GM12878 (cell line): ENCODE measurements at regions not wholly inside any gene's neighbourhood (a gene's known extent, or its start where the extent isn't known, plus 50 kb on each side); places are given as distances from the start of the nearest gene placed in this dataset.

Source experiments
- ATAC-seq: fragments of 200-7000 bp; cut with Tn5 transposase; 3 replicates; pipeline ENCODE4 v1.9.1; 2020; ENCODE audit warnings: mild to moderate bottlenecking, moderate library complexity
- BruUV-seq: library from RNA; stranded (reverse); fragments of 400-500 nt; replicated peaks from 2 replicates; lab custom pipeline; 2021; lab: Mats Ljungman, UMichigan
- CTCF ChIA-PET: fragments of 300-600 bp; sonication (Branson Sonifier 250); formaldehyde crosslinking; extraction: SDS; loops from one replicate; lab custom pipeline; 2021; ENCODE audit warnings: inconsistent platforms; lab: Yijun Ruan, JAX
- POLR2A ChIA-PET: fragments of 350-600 bp; formaldehyde crosslinking; extraction: SDS; loops from one replicate; lab custom pipeline; 2021; ENCODE audit warnings: inconsistent platforms; lab: Charles Lee
- RAD21 ChIA-PET: fragments of 300-600 bp; sonication (Branson Sonifier 250); formaldehyde crosslinking; loops from one replicate; lab custom pipeline; 2023; ENCODE audit warnings: antibody characterized with exemption; ENCODE audit not compliant: unreplicated experiment; lab: Charles Lee
- SMC1A ChIA-PET: fragments of 300-600 bp; sonication (Branson Sonifier 250); formaldehyde crosslinking; loops from one replicate; lab custom pipeline; 2023; ENCODE audit not compliant: unreplicated experiment, uncharacterized antibody; lab: Charles Lee
- DNase-seq: peaks from one replicate; pipeline ENCODE4 v3.0.0-alpha.2; 2011; ENCODE audit warnings: low read depth, low spot score
- FAIRE-seq: peaks from 3 replicates; lab custom pipeline; 2011; peaks lifted over from hg19 to GRCh38; lab: Jason Lieb, UNC
- H2AFZ ChIP-seq: 2 replicates; pipeline ENCODE4 v1.6.0; 2011; ENCODE audit warnings: low read depth, low read length, control low read depth; ENCODE audit not compliant: control insufficient read depth
- H3K27ac ChIP-seq: 2 replicates; pipeline ENCODE4 v1.5.1; 2011; ENCODE audit warnings: control low read depth; ENCODE audit not compliant: control insufficient read depth, insufficient read depth
- H3K27me3 ChIP-seq, 2 experiments: replicated peaks in 1 of 2; 2 replicates each; pipeline versions ENCODE4 v1.6.0 to v1.6.1; 2011; ENCODE audit warnings: low read length in 1 of 2; ENCODE audit not compliant: control insufficient read depth in 2 of 2, insufficient read depth in 2 of 2
- H3K36me3 ChIP-seq, 2 experiments: 2 replicates each; pipeline ENCODE4 v1.5.1; 2011; ENCODE audit warnings: low read length in 1 of 2; ENCODE audit not compliant: control insufficient read depth in 2 of 2, insufficient read depth in 2 of 2
- H3K4me1 ChIP-seq: 2 replicates; pipeline ENCODE4 v1.6.1; 2011; ENCODE audit warnings: mild to moderate bottlenecking, low read length, moderate library complexity, mixed read lengths; ENCODE audit not compliant: control insufficient read depth, insufficient read depth
- H3K4me2 ChIP-seq: 2 replicates; pipeline ENCODE4 v1.6.0; 2011; ENCODE audit warnings: control low read depth; ENCODE audit not compliant: control insufficient read depth, insufficient read depth
- H3K4me3 ChIP-seq: fragments of 200-600 bp; sonication (generic); 2 replicates; pipeline ENCODE4 v1.5.1; 2016
- H3K79me2 ChIP-seq: 2 replicates; pipeline ENCODE4 v1.6.0; 2011; ENCODE audit warnings: low read length; ENCODE audit not compliant: control insufficient read depth, insufficient read depth
- H3K9ac ChIP-seq: 2 replicates; pipeline ENCODE4 v1.8.0; 2011; ENCODE audit warnings: low read length, control low read depth, mixed read lengths; ENCODE audit not compliant: control insufficient read depth, insufficient read depth
- H3K9me3 ChIP-seq: replicated peaks from 3 replicates; pipeline ENCODE4 v1.5.1; 2011; ENCODE audit warnings: mild to moderate bottlenecking, low read length; ENCODE audit not compliant: control insufficient read depth, insufficient read depth
- H4K20me1 ChIP-seq: 2 replicates; pipeline ENCODE4 v1.6.0; 2011; ENCODE audit not compliant: control insufficient read depth, insufficient read depth
- ATF7 ChIP-seq: fragments of 450-650 bp; IDR thresholded peaks from 2 replicates; pipeline ENCODE4 v1.6.1; 2016; ENCODE audit warnings: low read depth, mild to moderate bottlenecking
- BHLHE40 ChIP-seq, 2 experiments: fragments of 450-650 bp in 1 of 2; IDR thresholded peaks; 2 replicates each; pipeline ENCODE4 v1.6.1; 2011 to 2017; ENCODE audit warnings: low read depth in 2 of 2, borderline replicate concordance in 1 of 2, improper control_type of control experiment in 1 of 2, low read length in 1 of 2, mild to moderate bottlenecking in 1 of 2
- CBFB ChIP-seq: IDR thresholded peaks from 2 replicates; pipeline ENCODE4 v1.6.1; 2016; ENCODE audit warnings: antibody characterized with exemption, low read depth
- CEBPB ChIP-seq, 2 experiments: fragments of 150-350 bp in 1 of 2; IDR thresholded peaks; 2 replicates each; pipeline ENCODE4 v1.6.1; 2012 to 2014; ENCODE audit warnings: low read depth in 2 of 2, low read length in 2 of 2, borderline replicate concordance in 1 of 2, inconsistent platforms in 1 of 2
- CREB1 ChIP-seq: IDR thresholded peaks from 2 replicates; pipeline ENCODE4 v1.6.1; 2012; ENCODE audit warnings: low read depth, mild to moderate bottlenecking, inconsistent platforms
- DPF2 ChIP-seq: fragments of 450-650 bp; IDR thresholded peaks from 2 replicates; pipeline ENCODE4 v1.6.1; 2017; ENCODE audit warnings: mild to moderate bottlenecking
- FOXM1 ChIP-seq: IDR thresholded peaks from 2 replicates; pipeline ENCODE4 v1.6.1; 2012; ENCODE audit warnings: low read depth, mild to moderate bottlenecking, inconsistent platforms, low read length, moderate library complexity
- JUNB ChIP-seq: IDR thresholded peaks from 2 replicates; pipeline ENCODE4 v1.6.1; 2016; ENCODE audit warnings: antibody characterized with exemption, mild to moderate bottlenecking
- NFYB ChIP-seq: IDR thresholded peaks from 2 replicates; pipeline ENCODE4 v1.6.1; 2011; ENCODE audit warnings: low read depth, mild to moderate bottlenecking, low read length, improper control_type of control experiment, moderate library complexity; ENCODE audit not compliant: insufficient read depth
- POLR2A ChIP-seq: IDR thresholded peaks from 2 replicates; pipeline ENCODE4 v1.6.1; 2011; ENCODE audit warnings: low read depth, mild to moderate bottlenecking, low read length
- POU2F2 ChIP-seq: IDR thresholded peaks from 3 replicates; pipeline ENCODE4 v1.6.1; 2011; ENCODE audit warnings: low read depth, mild to moderate bottlenecking, low read length, borderline replicate concordance
- RELB ChIP-seq: fragments of 450-650 bp; IDR thresholded peaks from 2 replicates; pipeline ENCODE4 v1.6.1; 2017; ENCODE audit warnings: low read depth, mild to moderate bottlenecking, moderate library complexity
- RUNX3 ChIP-seq: IDR thresholded peaks from 2 replicates; pipeline ENCODE4 v1.6.1; 2012; ENCODE audit warnings: low read length, inconsistent platforms
- TARDBP ChIP-seq: IDR thresholded peaks from 2 replicates; pipeline ENCODE4 v1.6.1; 2016; ENCODE audit warnings: borderline replicate concordance
- WRNIP1 ChIP-seq: IDR thresholded peaks from 2 replicates; pipeline ENCODE4 v1.6.1; 2011; ENCODE audit warnings: low read depth, low read length, improper control_type of control experiment, borderline replicate concordance
- YY1 ChIP-seq: IDR thresholded peaks from 2 replicates; pipeline ENCODE4 v1.6.1; 2011; ENCODE audit warnings: low read depth, mild to moderate bottlenecking, low read length
- WGBS: methylation state at CpG from one replicate; pipeline ENCODE4 v1.1.6; 2016; ENCODE audit warnings: low lambda C conversion rate; ENCODE audit not compliant: insufficient replicate concordance, insufficient coverage; ENCODE audit errors: missing lambda C conversion rate; 5-methylcytosine and 5-hydroxymethylcytosine counted together
- in situ Hi-C: fragments of 300-500 bp; cut with MboI; formaldehyde crosslinking; loops from 9 replicates; pipeline ENCODE4 v1.14.3; 2018; ENCODE audit warnings: mixed read lengths
- intact Hi-C: fragments of 100-400 bp; cut with micrococcal nuclease; formaldehyde crosslinking; loops from one replicate; pipeline ENCODE4 v1.14.2; 2022; ENCODE audit not compliant: unreplicated experiment
- TF ChIP-seq, protein P1 (sequence below): fragments of 450-650 bp; formaldehyde crosslinking; IDR thresholded peaks from 2 replicates; pipeline ENCODE4 v1.4.0; 2022; ENCODE audit warnings: mild to moderate bottlenecking, moderate library complexity

GRCh38 chr18:61034580-61034979 lies 298.6 kb upstream of the CDH20 start:
- in situ Hi-C loops, result no loop called here
- Histone ChIP-seq H4K20me1 (no peaks in the 10 kb centered on the region), H3K9me3 (no peaks in the 10 kb centered on the region), H3K9ac (no peak overlapping the region), H3K4me2 (no peak overlapping the region), H3K79me2 (no peaks in the 10 kb centered on the region), H3K27ac (no peak overlapping the region), H3K4me1 (no peaks in the 10 kb centered on the region), H3K27me3 (no peaks in the 10 kb centered on the region), H3K4me3 (no peak overlapping the region), H3K36me3 (no peaks in the 10 kb centered on the region), H2AFZ (no peak overlapping the region)
- no peak for ATAC-seq
- ChIA-PET CTCF (no interaction called here), RAD21 (no interaction called here), POLR2A (no interaction called here), SMC1A (no interaction called here)
- FAIRE-seq, result no peak
- no peak for DNase-seq
- 0% methylated on average over 2 of the region's 2 CpGs for WGBS
- BruUV-seq, result no TSS peak
- no peak for TF ChIP-seq CBFB
- no peak for TF ChIP-seq TARDBP
- TF ChIP-seq CREB1, result no peak
- TF ChIP-seq, protein P1, sequence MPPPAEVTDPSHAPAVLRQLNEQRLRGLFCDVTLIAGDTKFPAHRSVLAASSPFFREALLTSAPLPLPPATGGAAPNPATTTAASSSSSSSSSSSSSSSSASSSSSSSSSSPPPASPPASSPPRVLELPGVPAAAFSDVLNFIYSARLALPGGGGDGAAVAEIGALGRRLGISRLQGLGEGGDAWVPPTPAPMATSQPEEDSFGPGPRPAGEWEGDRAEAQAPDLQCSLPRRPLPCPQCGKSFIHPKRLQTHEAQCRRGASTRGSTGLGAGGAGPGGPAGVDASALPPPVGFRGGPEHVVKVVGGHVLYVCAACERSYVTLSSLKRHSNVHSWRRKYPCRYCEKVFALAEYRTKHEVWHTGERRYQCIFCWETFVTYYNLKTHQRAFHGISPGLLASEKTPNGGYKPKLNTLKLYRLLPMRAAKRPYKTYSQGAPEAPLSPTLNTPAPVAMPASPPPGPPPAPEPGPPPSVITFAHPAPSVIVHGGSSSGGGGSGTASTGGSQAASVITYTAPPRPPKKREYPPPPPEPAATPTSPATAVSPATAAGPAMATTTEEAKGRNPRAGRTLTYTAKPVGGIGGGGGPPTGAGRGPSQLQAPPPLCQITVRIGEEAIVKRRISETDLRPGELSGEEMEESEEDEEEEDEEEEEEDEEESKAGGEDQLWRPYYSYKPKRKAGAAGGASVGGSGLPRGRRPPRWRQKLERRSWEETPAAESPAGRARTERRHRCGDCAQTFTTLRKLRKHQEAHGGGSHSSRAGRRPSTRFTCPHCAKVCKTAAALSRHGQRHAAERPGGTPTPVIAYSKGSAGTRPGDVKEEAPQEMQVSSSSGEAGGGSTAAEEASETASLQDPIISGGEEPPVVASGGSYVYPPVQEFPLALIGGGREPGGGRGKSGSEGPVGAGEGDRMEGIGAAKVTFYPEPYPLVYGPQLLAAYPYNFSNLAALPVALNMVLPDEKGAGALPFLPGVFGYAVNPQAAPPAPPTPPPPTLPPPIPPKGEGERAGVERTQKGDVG (CRISPR knock-in tag), result no peak
- TF ChIP-seq RELB, result no peak
- TF ChIP-seq BHLHE40 (IDR thresholded peaks at IDR 0.05; ENCODE audit: borderline replicate concordance in 1 of 2, low read depth in 2 of 2, low read length in 1 of 2), result no peak
- no peak for TF ChIP-seq NFYB
- TF ChIP-seq WRNIP1, result no peak
- TF ChIP-seq ATF7, result no peak
- TF ChIP-seq DPF2, result no peak
- TF ChIP-seq POLR2A, result no peak
- TF ChIP-seq JUNB, result no peak
- no peak for TF ChIP-seq CEBPB (IDR thresholded peaks at IDR 0.05; ENCODE audit: borderline replicate concordance in 1 of 2, low read depth in 2 of 2, low read length in 2 of 2)
- no peak for TF ChIP-seq POU2F2
- no peak for TF ChIP-seq RUNX3
- no peak for TF ChIP-seq YY1
- no peak for TF ChIP-seq FOXM1
- intact Hi-C loops, result no loop called here
